Heart left ventricle (tissue), 16 donors: ENCODE measurements at regions not wholly inside any gene's neighbourhood (a gene's known extent, or its start where the extent isn't known, plus 50 kb on each side); places are given as distances from the start of the nearest gene placed in this dataset.

Source experiments
- ATAC-seq, 4 donors: fragments of 200-7000 bp; cut with Tn5 transposase; one replicate each; pipeline ENCODE4 v1.9.1; 2020 to 2022; ENCODE audit warnings: moderate library complexity in 4 of 4, mild to moderate bottlenecking in 3 of 4, moderate number of reproducible peaks in 1 of 4
- DNase-seq, 5 donors: peaks; one replicate each; pipeline ENCODE4 v3.0.0-alpha.2; 2020
- H3K27ac ChIP-seq, 12 donors: fragments of 200-600 bp; sonication (generic) in 4 of 12; one replicate each; pipeline versions ENCODE4 v1.5.0 to v1.8.0; 2016 to 2022; ENCODE audit warnings: mild to moderate bottlenecking in 2 of 12
- H3K27me3 ChIP-seq, 9 donors: fragments of 200-600 bp; sonication (generic) in 2 of 9; one replicate each; pipeline versions ENCODE4 v1.5.1 to v1.8.0; 2016 to 2022; ENCODE audit warnings: mild to moderate bottlenecking in 3 of 9
- H3K36me3 ChIP-seq, 9 donors: fragments of 200-600 bp; sonication (generic) in 2 of 9; one replicate each; pipeline versions ENCODE4 v1.5.0 to v1.8.0; 2018 to 2022; ENCODE audit warnings: mild to moderate bottlenecking in 2 of 9
- H3K4me1 ChIP-seq, 12 donors: fragments of 200-600 bp; sonication (generic) in 4 of 12; one replicate each; pipeline versions ENCODE4 v1.5.0 to v1.8.0; 2016 to 2022; ENCODE audit warnings: mild to moderate bottlenecking in 3 of 12
- H3K4me3 ChIP-seq, 12 donors: fragments of 200-600 bp; sonication (generic) in 4 of 12; one replicate each; pipeline versions ENCODE4 v1.5.0 to v1.8.0; 2017 to 2022; ENCODE audit warnings: mild to moderate bottlenecking in 9 of 12, moderate library complexity in 4 of 12
- H3K9me3 ChIP-seq, 12 donors: fragments of 200-600 bp; sonication (generic) in 4 of 12; one replicate each; pipeline versions ENCODE4 v1.5.0 to v1.8.0; 2016 to 2022; ENCODE audit warnings: mild to moderate bottlenecking in 1 of 12
- CTCF ChIP-seq, 12 donors: fragments of 200-600 bp; sonication (generic) in 4 of 12; IDR thresholded peaks; one replicate each; pipeline versions ENCODE4 v1.5.0 to v1.8.0; 2018 to 2022; ENCODE audit warnings: antibody characterized with exemption in 12 of 12, mild to moderate bottlenecking in 5 of 12
- POLR2A ChIP-seq, 2 donors: fragments of 450-650 bp; IDR thresholded peaks; one replicate each; pipeline ENCODE4 v1.6.1; 2017; ENCODE audit warnings: antibody characterized with exemption in 2 of 2, mild to moderate bottlenecking in 2 of 2, moderate library complexity in 2 of 2
- WGBS, 4 donors: extraction: QIAGEN DNeasy Blood & Tissue Kit in 2 of 4; methylation state at CpG; one replicate each; pipeline versions ENCODE4 v1.1.5 to v1.1.7; 2013 to 2018; 5-methylcytosine and 5-hydroxymethylcytosine counted together
- intact Hi-C, 10 donors: fragments of 100-400 bp; cut with DNase I; formaldehyde crosslinking; loops; one replicate each; pipeline versions ENCODE4 v1.11.1 to v1.14.2; 2022
- donor health status: ischemic (EF 13 %, LVEDD 7.1; RV severe dilation, severe dysfunction).
- donor health status: healthy with polysubstance abuse.
- donor health status: DM: no; HTN: yes; CAD: no.
- donor health status: DM: no; HTN: no; CAD: no.
- donor health status: ischemic (EF 25% LVEDD 6.9; RV normal size, moderate dysfunction).
- donor health status: ischemic (EF 25% LVEDD 5.7; RV mildly dilated, moderate dysfunction).
- donor health status: healthy.
- donor health status: DM: yes; HTN: yes; CAD: no.
- donor health status: ischemic (EF 35%, LVEDD 5.7; RV mildly dilated, moderate dysfunction).
- donor health status: nonischemic (EF 11% LVEDD 7.7; RV severe dilation, severe dysfunction).
- donor health status: DM: yes; HTN: yes; CAD: no.
- donor health status: PGD.
- donor health status: ischemic (EF 29% LVEDD 5.4; RV normal size, mild dysfunction).
- donor health status: nonischemic (EF 23%, LVEDD 6.1; RV moderate dilation, normal function).

GRCh38 chr2:228532233-228532632 lies 350.7 kb upstream of the SPHKAP start:
- WGBS, 4 donors = 83 to 86% (median 84%) methylated on average over 1 of the region's 1 CpG
- Histone ChIP-seq H3K9me3 (peaks cover 0 to 40% (median 16%) of the 10 kb centered on the region in 12 donors), H3K4me1 (no peaks in the 10 kb centered on the region), H3K36me3 (no peaks in the 10 kb centered on the region), H3K27me3 (no peaks in the 10 kb centered on the region), H3K27ac (no peak overlapping the region), H3K4me3 (no peak overlapping the region)
- intact Hi-C loops = no loop called here
- ATAC-seq (no peak), DNase-seq (no peak)
- TF ChIP-seq POLR2A (IDR thresholded peaks at IDR 0.05) = no peak
- TF ChIP-seq CTCF (IDR thresholded peaks at IDR 0.05) = no peak

- no peaks in the 10 kb centered on the region for H3K4me1 ChIP-seq
- intact Hi-C loops = no loop called here
- no peak for TF ChIP-seq POLR2A (IDR thresholded peaks at IDR 0.05)
- TF ChIP-seq CTCF (IDR thresholded peaks at IDR 0.05) = no peak
- H3K27ac ChIP-seq = no peak overlapping the region
- H3K36me3 ChIP-seq = no peaks in the 10 kb centered on the region
- ATAC-seq (no peak), DNase-seq (no peak)
- H3K9me3 ChIP-seq = peaks cover 0 to 15% (median 4%) of the 10 kb centered on the region in 12 donors
- H3K4me3 ChIP-seq = no peak overlapping the region
- H3K27me3 ChIP-seq = no peaks in the 10 kb centered on the region
- WGBS, 4 donors = 45 to 59% (median 52%) methylated on average over 3 of the region's 3 CpGs
Measured at GRCh38 chr2:228527197-228527881, 345.9 kb upstream of the SPHKAP start.

- no peak for ATAC-seq
Measured at GRCh38 chr2:228526687-228527086, 345.2 kb upstream of the SPHKAP start.

GRCh38 chr2:228522977-228523376 lies 341.5 kb upstream of the SPHKAP start:
- Histone ChIP-seq H3K27me3 (no peaks in the 10 kb centered on the region), H3K4me1 (no peaks in the 10 kb centered on the region), H3K36me3 (no peaks in the 10 kb centered on the region), H3K27ac (no peak overlapping the region), H3K9me3 (peaks cover 0 to 18% (median 5%) of the 10 kb centered on the region in 12 donors), H3K4me3 (no peak overlapping the region)
- TF ChIP-seq CTCF (IDR thresholded peaks at IDR 0.05) (no peak), POLR2A (IDR thresholded peaks at IDR 0.05) (no peak)
- ATAC-seq = no peak
- no peak for DNase-seq
- WGBS, 4 donors = 84 to 96% (median 93%) methylated on average over 3 of the region's 3 CpGs
- intact Hi-C loops = no loop called here

More at GRCh38 chr2:228526687-228527086, 345.2 kb upstream of the SPHKAP start:
- H3K9me3 ChIP-seq = peaks cover 0 to 18% (median 5%) of the 10 kb centered on the region in 12 donors
- H3K4me3 ChIP-seq = no peak overlapping the region
- no peak for TF ChIP-seq CTCF (IDR thresholded peaks at IDR 0.05)
- TF ChIP-seq POLR2A (IDR thresholded peaks at IDR 0.05) = no peak
- DNase-seq = no peak
- intact Hi-C loops = no loop called here
- no peaks in the 10 kb centered on the region for H3K27me3 ChIP-seq
- H3K36me3 ChIP-seq = no peaks in the 10 kb centered on the region
- no peaks in the 10 kb centered on the region for H3K4me1 ChIP-seq
- H3K27ac ChIP-seq = no peak overlapping the region
- WGBS, 4 donors = 61 to 77% (median 68%) methylated on average over 1 of the region's 1 CpG
